ENCODE measurements at regions not wholly inside any gene's neighbourhood (a gene's known extent, or its start where the extent isn't known, plus 50 kb on each side); places are given as distances from the start of the nearest gene placed in this dataset.

DNA sequence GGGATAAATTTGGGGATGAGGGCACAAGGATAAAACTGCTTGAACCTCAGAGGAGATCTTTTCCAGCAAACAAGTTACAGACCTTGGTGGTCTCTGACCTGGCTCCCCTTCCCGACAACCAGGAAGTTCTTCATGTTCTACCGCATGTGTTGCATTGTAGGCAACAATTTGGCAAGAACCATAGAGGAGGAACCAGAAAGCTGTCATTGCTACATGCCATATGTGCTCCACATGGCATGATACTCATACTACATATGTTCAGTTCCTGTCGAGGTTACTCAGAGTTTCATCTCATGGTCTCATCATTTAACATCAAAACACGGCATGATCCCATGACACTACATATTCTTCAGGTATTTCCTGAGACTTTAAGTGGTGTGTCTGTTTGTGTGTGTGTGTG is 235.9 kb downstream of the OR13H1 start:
- DNase-seq, result no peak

DNA sequence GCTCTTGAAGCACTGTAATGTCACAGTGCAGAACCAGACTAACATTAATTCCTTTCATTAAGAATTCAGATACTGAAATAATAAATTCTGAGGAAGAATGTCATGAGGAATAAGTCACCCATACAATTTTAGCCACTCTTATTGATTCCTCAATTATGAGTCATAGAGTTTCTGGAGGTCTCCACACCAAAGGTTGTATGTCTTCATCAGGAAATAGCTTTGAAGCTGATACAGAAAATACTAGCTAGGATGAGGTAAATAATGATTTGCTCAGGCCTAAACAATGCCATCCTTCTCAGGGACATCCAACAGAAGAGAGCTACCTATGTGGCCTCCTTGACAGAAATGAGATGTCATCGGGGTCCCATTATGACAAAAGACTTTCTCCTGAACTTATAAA is 238.8 kb downstream of the OR13H1 start:
- DNase-seq, result no peak

DNA sequence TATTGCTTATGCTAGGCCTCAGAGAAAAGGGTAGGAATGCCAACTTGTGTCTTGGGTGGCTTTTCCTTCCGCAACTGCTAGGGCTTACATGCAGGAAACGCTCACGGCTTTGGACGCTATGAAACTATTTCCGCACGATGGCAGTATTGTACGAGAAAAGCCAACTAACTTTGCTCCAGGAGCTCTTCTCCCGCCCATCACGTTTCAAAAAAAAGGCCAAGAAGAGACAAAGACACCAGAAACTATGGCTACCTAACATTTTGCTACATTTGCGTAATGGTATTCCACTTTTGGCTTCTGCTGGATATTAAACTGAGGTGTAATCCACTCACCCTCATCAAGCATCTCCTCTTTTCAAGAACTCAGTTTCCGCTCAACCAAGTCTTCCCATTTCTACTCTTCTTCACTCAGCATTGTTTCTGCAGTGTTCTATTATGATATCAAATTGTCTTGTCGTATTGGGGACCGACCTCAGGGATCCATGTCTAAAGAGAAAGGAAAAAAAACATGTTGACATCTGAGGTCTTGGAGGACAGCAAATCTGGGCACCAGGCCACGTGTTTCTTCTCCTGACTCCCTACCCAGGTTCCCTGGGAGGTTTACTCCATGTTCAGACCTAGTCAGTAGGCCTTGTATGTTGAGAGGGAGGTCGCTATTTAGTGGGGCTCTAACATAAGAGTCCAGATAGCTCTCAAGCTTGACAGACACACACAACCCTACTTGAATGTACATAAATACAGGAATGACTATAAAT is 239.4 kb upstream of the STK26 start:
- DNase-seq, result peak; percentile 87

DNA sequence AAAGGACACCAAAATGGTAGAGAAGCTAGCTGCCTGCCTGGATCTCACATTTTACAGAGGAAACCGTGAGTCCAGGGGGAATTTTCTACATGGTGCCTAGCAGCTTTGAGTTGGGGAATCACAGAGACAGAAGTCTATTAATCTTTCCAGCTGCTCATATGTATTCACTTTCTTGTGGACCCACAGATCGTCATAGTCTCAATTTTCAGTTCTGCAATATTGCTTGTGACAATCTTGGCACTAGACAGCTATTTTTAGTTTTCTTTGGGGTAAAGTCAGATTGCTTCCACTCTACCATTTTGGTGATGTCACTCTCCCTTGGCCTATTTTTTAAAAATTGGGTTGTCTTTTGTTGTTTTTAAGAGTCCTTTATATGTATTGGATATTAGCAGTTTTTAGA is 233.4 kb upstream of the STK26 start:
- DNase-seq, result no peak

DNA sequence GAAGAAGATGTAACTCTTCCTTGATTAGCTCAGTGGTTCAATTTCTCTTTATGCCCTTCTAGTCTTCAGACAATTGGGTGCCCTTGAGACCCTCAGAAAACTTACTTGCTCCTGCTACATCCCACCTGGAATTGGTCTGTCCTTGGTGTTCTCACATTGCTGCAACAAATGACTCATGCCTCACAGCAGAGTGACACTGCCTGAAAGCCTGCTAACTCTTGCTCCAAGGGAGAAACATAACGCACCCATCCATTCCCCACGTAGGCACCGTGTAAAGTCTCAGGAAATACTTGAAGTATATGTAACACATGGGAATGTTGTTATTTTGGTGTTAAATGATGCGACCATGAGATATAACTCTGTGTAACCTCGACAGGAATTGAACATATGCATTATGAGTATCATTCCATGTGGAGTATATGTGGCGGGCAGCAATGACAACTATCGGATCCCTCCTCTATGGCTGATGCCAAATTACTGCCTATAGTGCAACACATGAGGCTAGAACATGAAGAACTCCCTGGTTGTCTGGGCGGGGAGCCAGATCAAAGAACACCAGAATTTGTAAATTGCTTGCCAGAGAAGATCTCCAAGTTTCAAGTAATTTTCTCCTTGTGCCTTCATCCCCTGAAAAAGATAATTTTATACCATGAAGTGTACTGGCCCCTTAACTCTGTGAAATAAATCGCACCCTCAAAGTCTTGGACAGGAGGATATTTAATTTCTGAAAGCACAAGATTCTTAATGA is 231.3 kb upstream of the STK26 start:
- no peak for DNase-seq

DNA sequence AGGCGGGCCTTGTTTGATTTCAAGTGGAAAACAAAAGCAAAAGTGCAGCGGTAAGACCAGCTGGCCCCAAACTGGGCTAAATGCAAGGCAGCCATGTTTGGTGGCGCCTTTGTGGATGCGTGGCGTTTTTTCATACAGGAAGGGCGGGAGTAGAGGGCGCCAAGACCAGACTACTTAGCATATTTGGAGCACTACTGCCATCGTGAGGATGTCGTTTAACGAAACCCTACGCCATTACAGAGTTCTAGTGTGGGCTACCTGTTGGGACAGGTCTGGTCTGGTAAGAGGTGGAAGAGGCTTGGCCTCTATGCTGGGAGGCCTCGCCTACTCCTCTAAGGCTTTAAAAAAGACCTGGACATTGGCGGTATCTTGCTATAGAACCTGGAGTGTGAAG is 230.7 kb upstream of the STK26 start:
- DNase-seq, result peak; percentile 92

DNA sequence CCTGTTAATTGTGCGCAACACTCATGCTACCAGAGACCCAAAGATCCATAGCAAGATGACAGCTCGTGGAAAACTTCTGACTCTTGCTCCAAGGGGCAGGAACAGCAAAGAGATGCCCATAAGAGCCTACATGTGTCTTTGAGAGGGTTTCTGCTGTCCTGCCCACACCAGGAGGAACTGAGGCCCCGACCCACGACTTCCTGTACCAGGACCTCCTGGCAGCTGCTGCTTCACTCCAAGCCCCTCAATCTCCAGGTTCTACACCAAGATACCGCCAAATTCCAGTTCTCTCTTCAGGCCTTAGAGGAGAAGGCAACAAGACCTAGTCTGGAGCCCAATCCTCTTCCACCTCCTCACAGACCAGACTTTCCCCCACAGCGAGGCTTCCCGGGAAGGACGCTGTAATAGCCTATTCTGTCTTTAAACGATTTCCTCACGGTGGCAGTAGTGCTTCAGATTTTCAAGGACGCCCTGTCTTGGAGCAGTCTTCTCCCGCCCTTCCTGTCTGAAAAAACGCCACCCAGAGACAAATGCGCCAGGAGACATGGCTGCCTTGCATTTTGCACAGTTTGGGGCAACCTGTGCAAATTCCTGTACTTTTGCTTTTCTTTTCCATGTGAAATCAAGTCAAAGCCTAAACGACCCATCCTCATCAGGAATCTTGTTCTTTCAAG is 230.2 kb upstream of the STK26 start:
- DNase-seq, result peak; percentile 92

DNA sequence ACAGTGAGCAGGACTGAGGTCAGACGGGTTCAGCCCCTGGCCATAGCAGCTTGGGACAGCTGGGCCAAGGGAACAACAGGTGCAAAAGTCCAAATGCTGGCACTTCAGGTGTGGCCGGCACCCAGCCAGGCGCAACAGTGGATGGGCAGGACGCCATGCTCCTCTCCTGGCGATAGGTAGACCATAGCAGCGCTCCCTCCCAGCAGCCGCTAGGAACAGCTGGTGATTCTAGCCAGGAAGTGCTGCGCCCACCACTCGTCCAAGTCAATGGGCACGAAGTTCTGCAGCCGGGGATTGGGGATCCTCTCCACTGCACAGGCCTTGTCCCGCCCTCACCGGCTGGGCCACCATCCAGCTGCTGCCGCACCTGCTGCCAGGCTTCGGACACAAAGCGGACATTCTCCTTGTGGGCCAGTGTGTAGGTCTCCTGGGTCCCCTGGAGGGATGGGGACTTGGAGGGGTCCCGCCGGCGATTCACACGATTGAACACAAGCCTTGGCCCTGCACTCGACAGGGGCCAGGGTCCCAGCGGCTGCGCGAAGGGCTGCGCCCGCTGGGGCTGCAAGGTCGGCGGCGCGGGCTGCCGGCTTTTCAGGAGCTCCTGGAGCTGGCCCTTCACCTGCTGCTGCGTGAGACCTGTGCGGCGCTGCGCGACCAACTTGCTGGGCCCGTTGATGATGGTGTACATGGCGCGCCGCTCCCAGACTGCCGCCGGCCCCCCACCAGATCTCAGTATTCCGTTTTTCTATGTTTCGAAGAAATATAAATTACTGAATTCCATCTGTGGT is 227.5 kb upstream of the STK26 start:
- no peak for DNase-seq

DNA sequence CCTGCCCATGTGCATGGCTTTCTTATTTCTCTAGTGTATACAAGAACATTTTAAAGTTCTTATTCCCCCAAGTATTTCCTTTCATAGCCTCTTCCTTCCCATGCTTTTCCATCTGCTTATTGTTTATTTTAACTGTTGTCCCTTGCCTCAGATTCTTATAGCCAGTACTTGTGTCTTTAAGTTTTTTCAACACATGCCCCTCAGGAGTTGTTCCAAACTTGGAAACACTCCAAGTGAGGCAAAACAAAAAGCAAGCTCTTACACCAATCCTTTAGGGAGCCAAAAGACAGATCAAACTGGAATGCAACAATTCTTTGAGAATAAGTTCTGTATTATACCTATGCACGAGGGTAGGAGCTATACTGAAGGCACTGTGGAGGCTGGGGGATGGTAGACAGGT is 222.0 kb upstream of the STK26 start:
- DNase-seq, result no peak

DNA sequence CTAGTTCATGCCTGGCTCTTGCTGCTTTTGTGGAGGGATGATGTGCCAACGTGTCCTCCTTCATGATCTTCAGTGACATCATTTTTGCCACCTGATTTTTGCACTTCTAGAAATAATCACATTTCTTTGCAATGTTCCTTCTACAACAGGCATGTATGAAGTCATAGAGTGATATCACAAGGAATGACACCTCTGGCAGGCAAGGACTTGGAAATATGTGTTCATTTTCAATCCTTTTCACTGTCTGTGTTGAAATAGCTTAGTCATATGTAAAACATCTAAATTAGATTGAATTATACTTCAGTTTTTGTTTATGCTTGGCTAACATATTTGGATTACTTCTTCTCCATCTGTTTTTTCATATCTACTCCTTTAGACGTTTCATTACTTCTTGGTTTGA is 221.2 kb upstream of the STK26 start:
- no peak for DNase-seq

DNA sequence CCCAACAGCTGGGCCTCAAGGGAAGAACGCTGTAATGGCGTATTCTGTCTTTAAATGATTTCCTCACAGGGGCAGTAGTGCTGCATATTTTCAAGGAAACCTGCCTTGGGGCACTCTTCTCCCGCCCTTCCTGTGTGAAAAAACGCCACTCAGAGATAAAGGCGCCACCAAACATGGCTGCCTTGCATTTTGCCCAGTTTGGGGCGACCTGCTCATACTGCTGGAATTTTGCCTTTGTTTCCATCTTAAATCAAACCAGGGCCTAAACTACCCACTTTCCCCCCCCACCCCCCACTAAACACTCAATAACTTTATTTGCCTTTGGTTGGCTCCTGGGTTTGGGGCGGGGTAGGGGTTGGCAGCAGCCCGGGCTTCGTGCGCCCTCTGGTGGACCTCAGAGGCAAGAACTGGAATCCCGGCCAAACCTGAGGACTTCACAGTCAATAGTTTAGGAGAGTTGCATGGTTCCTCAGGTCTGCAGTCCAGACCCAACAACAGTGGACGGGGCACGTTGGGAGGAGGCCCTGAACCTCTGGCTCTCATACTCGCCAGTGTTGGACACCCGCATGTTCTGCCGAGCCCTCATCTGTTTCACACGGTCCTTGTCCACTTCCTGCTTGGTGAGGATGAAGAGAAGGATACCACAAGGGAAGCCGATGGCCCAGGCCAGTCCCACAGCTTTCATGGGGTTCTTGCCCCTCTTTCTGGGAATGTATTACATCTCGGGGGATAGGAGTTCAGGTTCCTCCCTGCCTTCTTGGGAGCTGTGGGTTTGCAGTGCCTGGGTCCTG is 220.1 kb upstream of the STK26 start:
- peak; percentile 74 for DNase-seq

DNA sequence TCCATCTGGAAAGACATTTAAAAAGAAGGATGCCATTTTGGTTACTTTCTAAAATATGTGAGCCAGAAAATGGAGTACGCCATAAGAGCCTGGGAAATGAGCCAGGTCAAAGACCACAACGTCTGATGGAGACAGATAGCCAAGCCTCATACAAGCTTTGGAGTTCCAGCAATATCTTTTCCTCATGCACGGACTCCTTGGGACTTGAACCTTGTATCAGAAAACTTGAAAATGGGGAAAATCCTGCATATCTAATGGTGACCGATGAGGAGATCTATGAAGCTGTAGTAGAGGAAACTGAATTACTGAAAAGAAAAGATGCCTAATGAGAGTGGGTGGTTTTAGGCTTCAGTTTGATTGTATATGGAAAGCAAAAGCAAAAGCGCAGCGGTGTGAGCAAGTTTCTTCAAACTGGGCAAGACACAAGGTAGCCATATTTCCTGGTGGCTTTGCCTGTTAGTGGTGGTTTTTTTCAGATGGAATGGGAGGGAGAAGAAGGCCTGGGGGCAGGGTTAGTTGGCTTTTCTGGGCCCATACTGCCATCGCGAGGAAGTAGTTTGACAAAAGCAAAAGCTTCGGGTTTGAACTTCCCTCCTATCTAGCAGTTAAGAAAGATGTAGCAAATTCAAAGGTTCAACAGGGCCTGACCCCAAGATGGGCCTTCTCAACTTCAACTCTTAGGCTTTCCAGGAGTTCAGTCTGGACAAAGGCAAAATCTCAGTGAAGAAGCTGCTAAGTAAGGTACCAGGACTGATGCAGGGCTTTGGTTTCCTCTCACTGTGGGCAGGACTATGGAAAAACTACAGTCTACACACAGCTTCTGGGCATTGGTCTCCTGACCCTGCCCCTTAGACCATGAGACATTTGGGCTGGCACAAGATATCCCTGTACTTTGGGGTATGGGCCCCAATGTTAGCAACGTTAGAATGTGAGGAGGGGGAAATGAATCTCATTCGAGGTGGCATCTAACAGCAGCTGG is 210.0 kb upstream of the STK26 start:
- DNase-seq, result peak; percentile 91

DNA sequence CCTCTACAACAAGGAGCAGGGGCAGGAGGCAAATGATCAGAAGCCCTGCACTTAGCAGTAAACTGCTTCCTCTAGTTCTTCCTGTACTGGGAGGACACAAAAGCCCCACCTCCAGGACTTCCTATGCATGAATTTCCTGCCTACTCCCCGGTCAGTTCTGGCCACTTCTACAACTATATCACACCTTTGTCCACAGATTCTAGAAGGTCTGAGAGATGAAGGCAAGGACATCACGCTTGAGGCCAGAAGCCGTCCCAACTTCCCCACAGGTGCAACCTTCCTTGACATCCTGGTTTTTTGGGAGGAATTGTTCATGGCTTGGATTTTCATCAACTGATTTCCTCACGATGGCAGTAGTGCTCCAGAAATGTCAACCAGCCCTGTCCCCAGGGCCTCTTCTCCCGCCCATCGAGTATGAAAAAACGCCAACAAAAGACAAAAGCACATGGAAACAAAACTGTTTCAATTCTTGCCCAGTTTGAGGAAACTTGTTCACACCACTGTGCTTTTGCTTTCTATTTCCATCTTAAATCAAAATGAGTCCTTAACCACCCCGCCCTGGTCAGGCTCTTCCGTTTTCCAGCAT is 206.5 kb upstream of the STK26 start:
- peak; percentile 90 for DNase-seq

DNA sequence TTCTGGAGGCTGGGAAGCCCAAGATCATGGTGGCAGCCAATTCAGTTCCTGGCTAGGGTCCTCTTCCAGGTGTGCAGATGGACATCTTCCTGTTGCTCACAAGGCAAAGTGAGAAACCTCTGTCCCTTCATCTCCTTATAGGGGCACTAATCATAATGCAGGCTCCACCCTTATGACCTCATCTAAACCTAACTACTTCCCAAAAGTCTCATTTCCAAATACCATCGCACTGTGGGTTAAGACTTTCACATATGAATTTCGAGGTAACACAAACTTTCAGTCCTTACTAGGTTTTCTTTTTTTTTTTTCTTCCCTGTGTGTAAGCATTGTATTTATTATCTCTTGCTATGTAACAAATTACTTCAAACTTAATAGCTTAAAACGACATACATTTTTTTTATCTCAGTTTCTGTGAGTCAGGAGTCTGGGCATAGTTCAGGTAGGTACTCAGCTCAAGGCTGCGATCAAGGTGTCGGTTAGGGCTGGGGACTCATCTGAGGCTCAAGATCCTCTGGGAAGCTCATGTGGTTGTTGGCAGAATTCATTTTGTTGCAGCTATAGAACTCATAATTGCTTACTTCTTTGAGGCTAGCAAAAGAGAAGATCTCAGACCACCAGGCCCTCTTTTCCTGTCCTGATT is 204.7 kb upstream of the STK26 start:
- no peak for DNase-seq

DNA sequence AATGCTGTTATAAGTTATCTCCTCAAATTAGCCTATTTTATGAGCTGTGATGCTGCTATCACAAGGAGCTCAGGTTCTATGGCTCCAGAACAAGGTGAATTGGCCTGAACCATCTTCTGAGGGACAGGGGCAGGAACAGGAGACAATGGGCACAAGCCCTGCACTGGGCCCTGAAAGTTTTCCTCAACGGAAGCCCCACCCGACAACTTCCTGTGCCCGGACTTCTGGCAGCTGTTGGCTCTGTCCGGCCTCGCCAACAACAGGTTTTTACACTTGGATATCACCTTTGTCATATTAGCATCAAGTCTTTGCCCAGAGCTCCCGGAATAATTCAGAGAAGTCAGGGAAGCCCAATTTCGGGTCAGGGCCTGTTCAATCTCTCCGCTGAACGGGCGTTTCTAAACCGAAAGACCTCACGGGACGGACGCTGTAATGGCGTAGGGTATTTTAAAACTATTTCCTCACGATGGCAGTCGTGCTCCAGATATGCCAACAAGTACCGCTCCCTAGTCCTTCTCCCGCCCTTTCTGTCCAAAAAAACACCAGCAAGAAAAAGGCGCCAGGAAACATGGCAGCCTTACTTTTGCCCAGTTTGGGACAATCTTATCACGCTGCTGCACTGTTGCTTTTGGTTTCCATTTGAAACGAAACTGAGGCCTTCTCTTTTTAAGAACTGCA is 201.0 kb upstream of the STK26 start:
- DNase-seq, result peak; percentile 87

DNA sequence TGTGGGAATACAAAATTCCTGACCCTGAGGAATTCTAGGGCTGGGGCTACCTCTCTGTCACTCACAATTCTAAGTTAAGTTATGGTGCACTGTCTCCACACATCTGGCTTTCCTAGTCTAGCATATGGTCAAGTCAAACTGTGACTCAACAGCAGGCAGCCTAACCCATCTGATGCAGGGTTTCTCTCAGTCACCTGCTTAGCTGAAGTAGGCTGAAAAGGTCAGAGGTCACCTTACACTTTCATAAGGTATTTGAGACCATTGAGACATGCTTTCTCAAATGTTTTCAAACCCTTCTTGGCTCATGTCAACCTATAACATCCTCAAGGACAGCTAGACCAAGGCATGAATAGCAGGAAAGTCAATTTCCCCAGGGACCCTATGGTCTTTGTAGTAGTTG is 196.5 kb upstream of the STK26 start:
- no peak for DNase-seq

DNA sequence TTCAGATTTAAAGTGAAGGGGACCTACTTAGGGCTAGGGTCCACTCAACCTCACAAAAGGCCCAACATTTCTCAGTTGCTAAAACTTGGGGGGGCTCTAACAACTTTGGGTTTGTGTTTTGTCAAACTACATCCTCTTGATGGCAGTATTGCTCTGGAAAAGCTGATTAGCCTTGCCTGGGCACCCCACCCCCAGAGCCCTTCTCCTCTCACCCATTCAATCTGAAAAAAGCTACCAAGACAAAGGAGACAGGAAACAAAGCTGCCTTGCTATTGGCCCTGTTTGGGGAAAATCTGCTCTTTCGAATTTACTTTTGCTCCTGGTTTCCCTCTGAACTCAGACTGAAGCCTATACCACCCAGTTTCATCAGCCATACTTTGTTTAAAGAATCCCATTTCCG is 195.2 kb upstream of the STK26 start:
- DNase-seq, result peak; percentile 89

DNA sequence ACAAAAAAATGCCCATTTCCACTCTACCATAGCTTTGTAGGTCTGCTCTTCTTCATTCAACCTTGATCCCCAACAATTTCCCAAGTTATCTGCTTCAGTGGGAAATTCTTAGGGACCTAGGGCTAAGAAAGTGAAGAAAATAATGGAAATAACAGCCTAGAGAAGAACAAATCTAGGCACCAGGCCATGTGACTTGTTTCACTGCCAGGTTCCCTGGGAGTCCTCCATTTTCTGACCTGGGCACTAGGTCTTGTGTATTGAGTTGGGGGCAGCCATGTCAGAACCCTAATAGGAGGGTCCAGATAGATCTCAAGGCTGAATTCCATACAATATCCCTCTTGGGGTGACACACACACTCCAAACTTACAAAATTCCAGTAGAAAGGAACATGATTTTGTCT is 194.6 kb upstream of the STK26 start:
- no peak for DNase-seq

DNA sequence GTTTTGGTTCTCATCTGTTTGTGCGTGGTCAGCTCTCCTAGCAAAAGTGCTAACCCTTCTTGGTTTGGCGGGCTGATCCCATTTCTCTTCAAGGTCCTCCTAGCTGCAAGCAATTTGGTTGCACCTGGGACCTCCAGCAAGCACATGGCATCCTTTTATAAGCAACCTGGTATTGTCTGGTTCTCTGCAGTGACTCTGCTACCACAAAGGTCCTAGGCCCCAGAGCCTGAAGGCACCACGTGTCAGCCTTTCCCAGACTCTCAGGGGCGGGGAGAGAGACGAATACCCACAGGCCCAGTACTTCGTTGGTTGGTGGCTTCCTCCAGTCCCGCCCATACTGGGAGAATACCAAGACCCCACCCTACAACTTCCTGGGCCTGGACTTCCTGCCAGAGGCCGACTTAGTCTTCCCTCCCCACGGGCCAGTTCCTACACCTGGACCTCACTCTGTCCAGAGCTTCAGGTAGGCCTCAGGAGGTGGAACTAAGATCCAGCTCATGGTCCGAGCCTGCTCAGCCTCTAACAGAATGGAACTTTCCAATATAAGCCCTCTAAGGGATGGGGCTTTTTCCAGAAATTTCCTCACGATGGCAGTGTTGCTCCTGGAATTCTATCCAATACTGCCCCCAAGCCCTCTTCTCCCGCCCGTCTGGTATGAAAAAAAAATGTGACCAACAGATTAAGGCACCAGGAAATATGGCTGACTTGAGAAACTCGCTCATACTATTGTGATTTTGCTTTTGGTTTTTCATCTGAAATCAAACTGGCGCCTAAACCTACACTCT is 192.5 kb upstream of the STK26 start:
- DNase-seq, result peak; percentile 83

Data from activated CD4-positive, alpha-beta T cell treated with anti-CD3 and anti-CD28 coated beads, Interleukin-2, Interleukin-6, amounts not matched to agents 100 ng/mL and 50 ng/mL, durations not matched to agents 16 hours and 8 hours (primary cell).